GM12878 (cell line): ENCODE measurements at regions not wholly inside any gene's neighbourhood (a gene's known extent, or its start where the extent isn't known, plus 50 kb on each side); places are given as distances from the start of the nearest gene placed in this dataset.

ENCODE experiments used
- ATAC-seq: fragments of 200-7000 bp; cut with Tn5 transposase; 3 replicates; pipeline ENCODE4 v1.9.1; 2020; ENCODE audit warnings: mild to moderate bottlenecking, moderate library complexity
- BruUV-seq: library from RNA; stranded (reverse); fragments of 400-500 nt; replicated peaks from 2 replicates; lab custom pipeline; 2021; lab: Mats Ljungman, UMichigan
- CTCF ChIA-PET: fragments of 300-600 bp; sonication (Branson Sonifier 250); formaldehyde crosslinking; extraction: SDS; loops from one replicate; lab custom pipeline; 2021; ENCODE audit warnings: inconsistent platforms; lab: Yijun Ruan, JAX
- POLR2A ChIA-PET: fragments of 350-600 bp; formaldehyde crosslinking; extraction: SDS; loops from one replicate; lab custom pipeline; 2021; ENCODE audit warnings: inconsistent platforms; lab: Charles Lee
- RAD21 ChIA-PET: fragments of 300-600 bp; sonication (Branson Sonifier 250); formaldehyde crosslinking; loops from one replicate; lab custom pipeline; 2023; ENCODE audit warnings: antibody characterized with exemption; ENCODE audit not compliant: unreplicated experiment; lab: Charles Lee
- SMC1A ChIA-PET: fragments of 300-600 bp; sonication (Branson Sonifier 250); formaldehyde crosslinking; loops from one replicate; lab custom pipeline; 2023; ENCODE audit not compliant: unreplicated experiment, uncharacterized antibody; lab: Charles Lee
- DNase-seq: peaks from one replicate; pipeline ENCODE4 v3.0.0-alpha.2; 2011; ENCODE audit warnings: low read depth, low spot score
- FAIRE-seq: peaks from 3 replicates; lab custom pipeline; 2011; peaks lifted over from hg19 to GRCh38; lab: Jason Lieb, UNC
- H2AFZ ChIP-seq: 2 replicates; pipeline ENCODE4 v1.6.0; 2011; ENCODE audit warnings: low read depth, low read length, control low read depth; ENCODE audit not compliant: control insufficient read depth
- H3K27ac ChIP-seq: 2 replicates; pipeline ENCODE4 v1.5.1; 2011; ENCODE audit warnings: control low read depth; ENCODE audit not compliant: control insufficient read depth, insufficient read depth
- H3K27me3 ChIP-seq, 2 experiments: replicated peaks in 1 of 2; 2 replicates each; pipeline versions ENCODE4 v1.6.0 to v1.6.1; 2011; ENCODE audit warnings: low read length in 1 of 2; ENCODE audit not compliant: control insufficient read depth in 2 of 2, insufficient read depth in 2 of 2
- H3K36me3 ChIP-seq, 2 experiments: 2 replicates each; pipeline ENCODE4 v1.5.1; 2011; ENCODE audit warnings: low read length in 1 of 2; ENCODE audit not compliant: control insufficient read depth in 2 of 2, insufficient read depth in 2 of 2
- H3K4me1 ChIP-seq: 2 replicates; pipeline ENCODE4 v1.6.1; 2011; ENCODE audit warnings: mild to moderate bottlenecking, low read length, moderate library complexity, mixed read lengths; ENCODE audit not compliant: control insufficient read depth, insufficient read depth
- H3K4me2 ChIP-seq: 2 replicates; pipeline ENCODE4 v1.6.0; 2011; ENCODE audit warnings: control low read depth; ENCODE audit not compliant: control insufficient read depth, insufficient read depth
- H3K4me3 ChIP-seq: fragments of 200-600 bp; sonication (generic); 2 replicates; pipeline ENCODE4 v1.5.1; 2016
- H3K79me2 ChIP-seq: 2 replicates; pipeline ENCODE4 v1.6.0; 2011; ENCODE audit warnings: low read length; ENCODE audit not compliant: control insufficient read depth, insufficient read depth
- H3K9ac ChIP-seq: 2 replicates; pipeline ENCODE4 v1.8.0; 2011; ENCODE audit warnings: low read length, control low read depth, mixed read lengths; ENCODE audit not compliant: control insufficient read depth, insufficient read depth
- H3K9me3 ChIP-seq: replicated peaks from 3 replicates; pipeline ENCODE4 v1.5.1; 2011; ENCODE audit warnings: mild to moderate bottlenecking, low read length; ENCODE audit not compliant: control insufficient read depth, insufficient read depth
- H4K20me1 ChIP-seq: 2 replicates; pipeline ENCODE4 v1.6.0; 2011; ENCODE audit not compliant: control insufficient read depth, insufficient read depth
- ATF3 ChIP-seq: IDR thresholded peaks from 2 replicates; pipeline ENCODE4 v1.6.1; 2011; ENCODE audit warnings: low read depth, mild to moderate bottlenecking, low read length, moderate library complexity, borderline replicate concordance; ENCODE audit errors: extremely low read depth
- EZH2 ChIP-seq: IDR thresholded peaks from 2 replicates; pipeline ENCODE4 v1.6.1; 2012; ENCODE audit warnings: low read depth, mild to moderate bottlenecking, control low read depth, inconsistent platforms, low read length, borderline replicate concordance; ENCODE audit not compliant: control insufficient read depth
- MLLT1 ChIP-seq: fragments of 450-650 bp; IDR thresholded peaks from 2 replicates; pipeline ENCODE4 v1.6.1; 2016; ENCODE audit warnings: mild to moderate bottlenecking
- MTA2 ChIP-seq: fragments of 450-650 bp; IDR thresholded peaks from 2 replicates; pipeline ENCODE4 v1.6.1; 2016; ENCODE audit warnings: low read depth, mild to moderate bottlenecking, moderate library complexity
- NRF1 ChIP-seq: conservative IDR thresholded peaks from 2 replicates; pipeline ENCODE4 v1.6.1; 2011; ENCODE audit warnings: mild to moderate bottlenecking, low read depth, low read length, improper control_type of control experiment
- POU2F2 ChIP-seq: IDR thresholded peaks from 3 replicates; pipeline ENCODE4 v1.6.1; 2011; ENCODE audit warnings: low read depth, mild to moderate bottlenecking, low read length, borderline replicate concordance
- SKIL ChIP-seq: fragments of 450-650 bp; IDR thresholded peaks from 2 replicates; pipeline ENCODE4 v1.6.1; 2017; ENCODE audit warnings: mild to moderate bottlenecking, low read depth, inconsistent platforms; ENCODE audit not compliant: poor library complexity, severe bottlenecking
- SUPT20H ChIP-seq: IDR thresholded peaks from 2 replicates; pipeline ENCODE4 v1.6.1; 2011; ENCODE audit warnings: low read depth, mild to moderate bottlenecking, low read length, moderate library complexity, borderline replicate concordance; ENCODE audit not compliant: control insufficient read depth
- WRNIP1 ChIP-seq: IDR thresholded peaks from 2 replicates; pipeline ENCODE4 v1.6.1; 2011; ENCODE audit warnings: low read depth, low read length, improper control_type of control experiment, borderline replicate concordance
- WGBS: methylation state at CpG from one replicate; pipeline ENCODE4 v1.1.6; 2016; ENCODE audit warnings: low lambda C conversion rate; ENCODE audit not compliant: insufficient replicate concordance, insufficient coverage; ENCODE audit errors: missing lambda C conversion rate; 5-methylcytosine and 5-hydroxymethylcytosine counted together
- in situ Hi-C: fragments of 300-500 bp; cut with MboI; formaldehyde crosslinking; loops from 9 replicates; pipeline ENCODE4 v1.14.3; 2018; ENCODE audit warnings: mixed read lengths
- intact Hi-C: fragments of 100-400 bp; cut with micrococcal nuclease; formaldehyde crosslinking; loops from one replicate; pipeline ENCODE4 v1.14.2; 2022; ENCODE audit not compliant: unreplicated experiment

- no peak overlapping the region for H3K9ac ChIP-seq
- ATAC-seq (no peak), FAIRE-seq (no peak), DNase-seq (no peak)
- TF ChIP-seq EZH2 (no peak), MLLT1 (no peak), MTA2 (no peak), SUPT20H (no peak), WRNIP1 (no peak), SKIL (no peak), NRF1 (no peak), POU2F2 (no peak), ATF3 (no peak)
- no peaks in the 10 kb centered on the region for H3K4me1 ChIP-seq
- no peaks in the 10 kb centered on the region for H3K9me3 ChIP-seq
- ChIA-PET CTCF (interaction anchor here (0.7 to 1.2 kb wide), 2 partner anchors 216 to 575 kb away, joined by 3 read pairs; no protein-coding TSS in a partner anchor), POLR2A (no interaction called here), RAD21 (no interaction called here), SMC1A (no interaction called here)
- WGBS = 0% methylated on average over 1 of the region's 1 CpG
- H3K27me3 ChIP-seq = no peaks in the 10 kb centered on the region; a peak in 1 of 4 replicates
- H3K4me2 ChIP-seq = no peak overlapping the region
- no peak overlapping the region for H3K4me3 ChIP-seq
- H2AFZ ChIP-seq = no peak overlapping the region
- H3K79me2 ChIP-seq = no peaks in the 10 kb centered on the region
- intact Hi-C loops (no loop called here), in situ Hi-C loops (no loop called here)
- H3K36me3 ChIP-seq = no peaks in the 10 kb centered on the region
- H4K20me1 ChIP-seq = no peaks in the 10 kb centered on the region
- no TSS peak for BruUV-seq
- H3K27ac ChIP-seq = no peak overlapping the region
Measured at GRCh38 chr13:78816154-78816553, 157.2 kb upstream of the OBI1 start.
